AG20443 (cell line): ENCODE measurements at regions not wholly inside any gene's neighbourhood (a gene's known extent, or its start where the extent isn't known, plus 50 kb on each side); places are given as distances from the start of the nearest gene placed in this dataset.

Experiments
- DNase-seq: peaks from one replicate; pipeline ENCODE4 v3.0.0; 2012; ENCODE audit warnings: low spot score, mixed read lengths

DNA sequence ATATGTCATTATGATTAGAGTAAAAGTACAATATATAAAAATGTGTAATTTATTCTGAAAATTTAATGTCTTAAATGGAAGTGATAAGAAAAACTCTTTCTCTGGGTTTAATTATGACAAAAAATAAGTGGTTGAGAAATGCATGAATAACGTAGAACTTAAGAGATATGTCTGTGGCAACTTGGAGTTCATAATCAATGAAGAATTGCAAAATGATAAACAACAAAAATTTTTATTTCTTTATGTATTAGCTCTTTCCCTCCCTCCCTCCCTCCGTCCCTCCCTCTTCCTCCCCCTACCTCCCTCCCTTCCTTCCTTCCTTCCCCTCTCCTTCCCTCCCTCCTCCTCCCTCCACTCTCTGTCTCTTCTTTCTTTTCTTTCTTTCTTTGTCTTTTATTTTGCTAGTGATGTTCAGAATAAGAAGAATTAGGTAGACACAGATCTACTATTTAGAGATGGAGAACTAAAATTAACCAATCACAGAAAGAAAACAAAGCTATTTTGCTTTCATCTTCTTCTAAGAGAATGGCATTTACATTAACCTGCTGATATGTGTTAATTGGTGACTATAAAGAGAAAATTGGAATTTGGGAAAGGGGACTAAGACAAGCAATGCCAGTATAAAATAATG is 96.3 kb upstream of the PDC start:
- no peak for DNase-seq

DNA sequence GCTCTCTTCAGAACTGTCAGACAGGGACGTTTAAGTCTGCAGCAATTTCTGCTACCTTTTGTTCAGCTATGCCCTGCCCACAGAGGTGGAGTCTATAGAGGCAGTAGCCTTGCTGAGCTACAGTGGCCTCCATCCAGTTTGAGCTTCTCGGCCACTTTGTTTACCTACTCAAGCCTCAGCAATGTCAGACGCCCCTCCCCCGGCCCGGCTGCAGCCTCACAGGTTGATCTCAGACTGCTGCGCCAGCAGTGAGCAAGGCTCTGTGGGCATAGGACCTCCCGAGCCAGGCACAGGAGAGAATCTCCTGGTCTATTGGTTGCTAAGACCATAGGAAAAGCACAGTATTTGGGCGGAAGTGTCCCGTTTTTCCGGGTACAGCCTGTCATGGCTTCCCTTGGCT is 89.9 kb upstream of the PDC start:
- no peak for DNase-seq

DNA sequence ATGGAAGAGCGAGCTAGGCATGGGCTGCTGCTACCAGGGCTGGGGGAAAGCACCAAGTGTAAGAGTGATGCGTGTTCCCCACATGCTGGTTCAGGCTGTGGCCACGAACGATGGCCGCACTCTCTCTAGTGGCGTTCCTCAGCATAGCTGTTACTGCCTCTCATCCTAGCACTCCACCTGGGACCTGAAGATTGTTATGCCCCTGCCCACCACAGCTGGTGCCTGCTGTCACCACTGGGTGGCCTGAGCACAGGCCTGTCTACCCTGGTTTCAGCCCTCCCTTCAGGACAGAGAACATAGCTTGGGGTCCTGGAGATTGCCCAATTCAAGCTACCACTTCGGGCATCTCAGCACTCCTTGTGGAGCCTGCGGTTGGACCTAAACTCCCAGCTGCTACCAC is 80.1 kb upstream of the PDC start:
- no peak for DNase-seq

DNA sequence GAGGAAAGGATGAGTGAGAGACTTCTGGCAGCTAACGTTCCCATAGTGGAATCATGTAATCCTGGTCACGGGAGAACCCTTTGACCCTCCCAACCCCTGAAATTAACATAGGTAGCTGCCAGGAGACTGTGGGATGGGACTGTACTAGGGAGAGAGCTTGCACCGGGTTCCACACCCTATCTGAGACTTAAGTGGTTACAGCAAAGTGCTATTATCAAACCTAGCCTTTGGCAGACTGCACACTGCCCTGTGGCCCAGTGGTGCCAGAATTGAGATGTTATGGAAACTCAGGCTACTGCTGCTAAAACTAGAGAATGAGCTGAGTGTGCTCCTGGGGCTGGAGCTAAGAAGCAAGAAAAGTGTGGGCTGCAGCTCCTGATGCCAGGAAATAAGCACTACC is 79.6 kb upstream of the PDC start:
- no peak for DNase-seq

DNA sequence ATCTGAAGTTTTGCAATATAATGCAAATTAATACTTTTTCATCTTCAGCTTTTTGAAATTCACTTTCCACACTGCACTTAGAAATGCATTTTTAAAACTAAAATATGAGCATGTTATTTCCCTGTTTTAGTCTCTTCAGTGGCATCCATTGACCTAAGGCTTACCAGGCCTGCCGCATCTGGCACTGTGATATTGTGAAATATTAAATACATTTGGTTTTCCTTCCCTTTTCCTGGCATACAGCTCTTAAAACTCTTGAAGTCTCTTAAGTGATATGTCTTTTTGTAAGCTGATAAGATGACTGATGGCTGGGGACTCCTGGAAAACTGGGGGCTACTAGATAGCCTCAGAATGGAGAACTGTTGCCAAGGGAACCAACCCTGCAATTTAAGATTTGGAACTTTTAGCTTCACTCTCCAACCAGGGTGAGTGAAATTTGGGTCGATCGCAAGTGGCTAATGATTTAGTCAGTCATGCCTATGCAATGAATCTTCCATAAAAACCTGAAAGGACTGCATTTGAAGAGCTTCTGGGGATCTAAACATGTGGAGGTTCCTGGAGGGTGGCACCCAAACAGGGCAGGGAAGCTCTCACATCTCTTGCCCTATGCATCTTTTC is 75.5 kb upstream of the PDC start:
- DNase-seq, result no peak

DNA sequence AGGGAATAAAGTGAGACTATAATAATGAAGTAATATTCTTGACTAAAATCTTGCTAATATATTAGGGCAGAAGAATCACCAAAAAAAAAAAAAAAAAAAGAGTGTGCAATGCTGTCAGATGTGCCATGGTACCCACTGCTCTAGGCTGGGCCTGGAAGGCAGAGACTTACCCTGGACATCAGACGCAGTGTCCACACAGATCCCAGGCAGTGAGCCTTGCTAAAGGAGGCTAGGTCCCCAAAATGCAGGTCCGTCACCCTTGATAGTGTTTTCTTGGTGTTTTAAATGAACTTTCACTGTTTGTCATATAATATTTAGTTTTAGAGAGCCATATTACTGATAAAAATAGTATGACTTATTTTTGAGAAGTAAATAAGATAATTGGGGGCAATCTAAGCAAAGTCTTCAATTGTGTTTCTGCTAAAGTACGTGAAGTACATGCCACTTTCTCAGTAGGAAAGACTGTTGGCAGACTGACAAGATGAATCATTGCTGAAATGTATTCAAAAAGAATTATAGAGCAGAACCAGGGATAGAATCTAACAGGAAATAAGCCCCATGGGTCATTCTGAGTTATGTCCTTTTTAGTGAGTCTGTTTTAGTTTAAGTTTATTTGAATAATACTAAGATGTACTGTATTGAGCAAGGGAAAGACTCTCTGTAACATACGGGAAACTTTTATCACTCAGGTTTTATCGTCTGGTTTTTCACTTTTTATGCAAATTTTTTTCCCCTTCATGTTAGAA is 74.6 kb upstream of the PDC start:
- DNase-seq, result peak; percentile 68

DNA sequence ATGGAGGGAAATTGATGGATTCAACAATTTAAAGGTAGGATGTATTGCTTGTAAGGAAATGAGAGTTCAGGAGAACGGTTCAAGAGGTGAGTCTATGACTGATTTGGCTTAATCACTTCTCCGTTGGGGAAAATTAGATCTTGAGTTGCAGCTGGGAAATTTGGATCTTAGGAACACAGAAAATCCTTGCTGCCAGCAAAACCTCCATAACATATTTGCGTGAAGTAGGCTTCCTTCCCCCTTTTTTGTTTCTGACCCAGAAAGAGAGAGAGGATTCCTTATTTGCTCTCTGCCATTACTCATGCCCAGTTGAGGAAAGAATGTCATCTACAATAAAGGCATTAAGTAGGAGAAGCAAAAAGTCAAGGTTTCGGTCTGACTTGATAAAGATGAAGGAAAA is 73.5 kb upstream of the PDC start:
- DNase-seq, result no peak

DNA sequence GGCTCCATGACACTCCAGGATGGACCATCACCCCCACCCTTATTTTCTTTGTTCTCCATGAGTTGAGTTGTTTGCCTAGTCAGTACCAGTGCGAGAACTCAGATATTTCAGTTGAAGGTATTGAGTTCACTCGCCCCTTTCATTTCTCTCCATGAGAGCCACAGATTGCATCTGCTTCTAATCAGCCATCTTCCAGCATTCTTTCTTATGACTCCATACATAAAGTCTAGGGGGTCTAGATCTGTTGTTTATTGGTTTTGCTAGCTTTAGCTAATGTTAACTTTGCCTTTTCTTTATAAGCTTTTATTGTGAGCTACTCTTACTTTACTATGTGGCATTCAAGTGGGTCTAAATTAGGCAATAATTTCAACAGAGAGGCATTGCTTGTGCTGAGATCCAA is 71.6 kb upstream of the PDC start:
- no peak for DNase-seq

DNA sequence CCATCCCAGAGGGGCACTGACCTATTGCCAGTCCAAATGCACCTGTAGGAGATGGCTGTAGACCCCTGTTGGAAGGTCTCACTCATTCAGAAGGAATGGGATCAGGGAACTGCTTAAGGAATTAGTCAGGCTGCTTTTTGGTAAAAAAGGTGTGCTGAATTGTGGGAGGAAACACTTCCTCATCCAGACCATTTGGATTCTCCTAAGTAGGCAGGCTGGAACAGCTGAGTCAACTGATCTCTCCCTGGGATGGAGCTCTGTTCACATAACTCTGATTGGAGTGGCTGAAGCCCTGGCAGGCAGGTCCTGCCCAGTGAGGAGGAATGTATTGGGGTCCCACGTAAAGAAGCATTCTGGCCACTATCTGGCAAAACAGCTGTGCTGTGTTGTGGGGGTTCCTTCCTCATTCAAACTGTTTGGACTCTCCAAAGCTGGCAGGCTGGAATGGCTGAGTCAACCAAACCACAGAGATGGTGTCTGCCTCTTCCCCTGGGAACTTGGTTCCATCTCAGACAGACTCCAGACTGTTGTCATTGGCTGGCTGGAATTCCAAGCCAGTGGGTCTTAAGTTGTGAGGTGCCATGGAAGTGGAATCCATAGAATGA is 70.7 kb upstream of the PDC start:
- peak; percentile 50 for DNase-seq

DNA sequence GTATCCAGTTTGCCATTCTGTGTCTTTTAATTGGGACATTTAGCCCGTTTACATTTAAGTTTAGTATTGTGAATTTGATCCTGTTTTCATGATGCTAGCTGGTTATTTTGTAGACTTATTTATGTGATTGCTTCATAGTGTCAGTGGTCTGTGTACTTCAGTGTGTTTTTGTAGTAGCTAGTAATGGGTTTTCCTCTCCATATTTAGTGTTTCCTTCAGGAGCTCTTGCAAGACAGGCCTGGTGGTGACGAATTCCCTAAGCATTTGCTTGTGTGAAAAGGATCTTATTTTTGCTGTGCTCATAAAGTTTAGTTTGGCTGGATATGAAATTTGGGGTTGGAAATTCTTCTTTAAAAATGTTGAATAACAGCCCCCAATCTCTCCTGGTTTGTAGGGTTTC is 69.2 kb upstream of the PDC start:
- no peak for DNase-seq

DNA sequence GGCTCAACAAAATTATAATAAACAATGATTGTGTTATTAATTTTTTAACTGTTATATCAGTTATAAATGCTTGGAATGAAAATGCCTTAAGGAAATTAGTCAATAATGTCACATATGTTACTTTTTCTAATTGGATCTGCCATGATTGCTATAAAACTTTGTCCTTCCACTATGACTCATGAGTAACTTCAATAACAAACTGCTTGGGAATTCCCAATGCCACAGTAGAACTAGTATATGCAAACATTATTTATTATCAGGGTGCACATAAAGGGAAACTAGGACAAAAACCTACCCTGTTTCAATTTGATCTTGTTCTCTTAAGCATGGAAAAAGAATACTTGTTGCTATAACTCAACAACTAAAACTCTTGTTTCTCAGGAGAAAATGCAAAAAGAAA is 59.1 kb upstream of the PDC start:
- no peak for DNase-seq

DNA sequence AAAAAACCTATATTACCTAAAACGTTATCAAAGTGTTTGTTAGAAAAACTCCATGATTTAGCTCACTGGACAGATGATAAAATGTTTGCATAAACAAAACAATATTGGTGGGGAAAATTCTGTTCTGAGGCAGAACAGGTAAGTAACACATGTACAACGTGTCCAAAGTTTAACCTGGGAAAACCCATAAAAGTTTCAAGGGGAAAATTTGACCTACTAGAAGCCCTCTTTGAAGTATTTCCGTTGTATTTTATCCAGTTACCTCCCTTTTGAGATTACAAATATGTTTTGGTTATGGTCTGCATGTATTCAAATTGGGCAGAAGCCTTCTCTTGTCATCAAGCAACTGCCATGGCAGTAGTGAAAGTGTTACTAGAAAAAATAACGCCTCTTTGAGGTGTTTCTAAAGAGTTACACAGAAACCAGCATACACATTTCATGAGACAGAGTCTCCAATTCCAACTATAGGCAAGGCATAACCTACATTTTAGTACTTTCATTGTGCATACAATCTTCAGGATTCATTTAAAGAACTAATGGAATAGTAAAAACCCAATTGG is 58.0 kb upstream of the PDC start:
- no peak for DNase-seq

DNA sequence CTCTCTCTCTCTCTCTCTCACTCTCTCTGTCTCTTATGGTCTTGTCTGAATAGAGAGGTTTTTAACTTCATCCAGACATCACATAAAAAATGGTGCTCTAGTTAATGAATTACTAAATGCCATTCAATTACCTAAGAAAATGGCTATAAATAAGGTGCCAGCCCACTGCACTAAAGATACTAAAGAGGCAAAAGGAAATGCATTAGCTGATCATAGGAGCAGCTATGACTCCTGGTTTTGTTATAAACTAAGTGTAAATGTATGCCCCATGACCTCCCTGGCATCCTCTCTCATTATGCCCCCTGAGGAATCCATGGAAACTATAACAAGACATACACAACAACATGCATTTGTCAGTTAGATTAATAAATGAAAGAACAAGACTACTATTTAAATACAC is 57.5 kb upstream of the PDC start:
- no peak for DNase-seq

DNA sequence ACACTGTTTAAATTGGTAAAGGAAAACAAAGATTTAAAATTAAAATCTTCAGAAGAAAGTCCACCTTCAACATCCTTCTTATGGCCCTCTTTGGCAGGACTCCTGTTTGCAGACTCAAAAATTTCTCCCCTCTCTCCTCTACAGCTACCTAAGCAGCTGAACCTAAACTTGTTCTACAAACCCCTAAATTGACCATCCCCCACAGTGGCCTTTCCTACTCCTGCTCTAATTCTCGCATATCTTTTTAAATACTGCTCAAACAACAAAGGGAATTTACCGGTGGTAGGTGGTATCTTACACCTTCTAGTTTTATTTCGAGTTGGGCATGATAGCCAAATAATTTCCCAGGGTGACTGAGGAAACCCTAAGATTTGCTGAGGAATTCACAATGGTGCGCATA is 53.5 kb upstream of the PDC start:
- no peak for DNase-seq

DNA sequence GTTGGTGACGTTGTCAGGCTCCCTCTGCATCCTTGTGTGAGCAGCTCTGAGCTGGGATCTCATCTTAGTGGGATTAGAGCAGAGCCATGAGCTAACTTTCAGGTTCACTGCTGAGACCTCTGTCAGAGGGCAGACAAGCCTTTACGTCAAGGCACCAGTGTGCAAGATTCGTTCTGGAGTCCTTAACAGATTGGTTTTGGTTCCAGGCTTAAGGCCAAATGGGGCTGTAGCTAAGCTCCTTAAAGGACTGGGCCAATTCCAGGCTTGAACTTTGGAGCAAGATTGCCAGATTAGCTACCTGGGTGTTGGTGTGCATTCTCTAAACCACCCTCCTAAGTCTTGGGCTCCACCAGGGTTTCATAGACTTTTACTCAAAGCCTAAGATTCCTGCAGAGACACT is 52.6 kb upstream of the PDC start:
- DNase-seq, result no peak

DNA sequence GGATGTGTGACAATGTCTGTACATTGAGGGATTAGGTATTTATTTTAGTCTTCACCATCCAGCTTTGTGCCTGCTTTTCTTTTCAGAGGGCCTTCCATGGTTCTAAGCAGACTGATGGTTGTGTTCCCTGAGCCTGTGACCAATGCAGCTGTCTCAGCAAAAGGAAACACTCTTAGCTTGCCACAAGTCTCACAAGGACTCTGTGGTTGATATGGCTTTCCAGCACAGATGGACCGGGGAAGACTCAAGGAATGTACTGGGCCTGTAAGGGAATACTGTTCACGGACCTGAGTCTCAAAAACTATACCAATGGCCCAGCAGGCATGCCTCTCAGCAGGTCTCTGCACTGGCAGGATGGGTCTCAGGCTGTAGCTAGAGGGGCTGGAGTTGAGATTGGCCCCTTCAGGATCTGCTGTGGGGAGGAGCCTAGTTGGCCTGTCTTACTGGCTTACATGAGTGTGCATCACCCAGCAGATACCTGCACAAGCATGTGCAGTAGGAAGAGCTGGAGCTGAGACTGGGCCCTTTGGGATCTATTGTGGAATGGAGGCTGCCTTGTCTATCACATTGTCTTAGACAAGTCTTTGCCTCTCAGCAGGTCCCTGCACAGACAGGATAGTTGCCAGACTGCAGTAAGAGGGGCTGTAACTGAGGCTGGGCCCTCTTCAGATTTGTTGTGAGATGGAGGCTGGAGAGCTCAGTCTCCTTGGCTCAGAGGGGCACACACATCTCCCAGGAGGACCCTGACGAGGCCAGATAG is 52.0 kb upstream of the PDC start:
- no peak for DNase-seq

DNA sequence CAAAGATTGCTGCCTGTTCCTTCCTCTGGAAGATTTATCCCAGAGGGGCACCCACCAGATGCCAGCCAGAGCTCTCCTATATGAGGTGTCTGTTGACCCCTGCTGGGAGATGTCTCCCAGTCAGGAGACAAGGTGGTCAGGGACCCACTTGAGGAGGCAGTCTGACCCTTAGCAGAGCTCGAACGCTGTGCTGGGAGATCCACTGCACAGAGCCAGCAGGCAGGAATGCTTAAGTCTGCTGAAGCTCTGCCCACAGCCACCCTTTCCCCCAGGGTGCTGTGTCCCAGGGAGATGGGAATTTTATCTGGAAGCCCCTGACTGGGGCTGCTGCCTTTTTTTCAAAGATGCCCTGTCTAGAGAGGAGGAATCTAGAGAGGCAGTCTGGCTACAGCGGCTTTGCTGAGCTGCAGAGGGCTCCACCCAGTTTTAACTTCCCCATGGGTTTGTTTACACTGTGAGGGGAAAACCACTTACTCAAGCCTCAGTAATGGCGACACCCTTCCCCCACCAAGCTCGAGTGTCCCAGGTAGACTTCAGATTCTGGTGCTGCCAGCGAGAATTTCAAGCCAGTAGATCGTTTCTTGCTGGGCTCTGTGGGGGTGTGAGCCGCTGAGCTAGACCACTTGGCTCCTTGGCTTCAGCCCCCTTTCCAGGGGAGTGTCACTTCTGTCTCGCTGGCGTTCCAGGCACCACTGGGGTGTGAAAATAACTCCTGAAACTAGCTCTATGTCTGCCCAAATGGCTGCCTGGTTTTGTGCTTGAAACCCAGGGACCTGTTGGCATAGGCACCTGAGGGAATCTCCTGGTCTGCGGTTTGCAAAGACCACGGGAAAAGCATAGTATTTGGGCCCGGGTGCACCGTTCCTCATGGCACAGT is 51.1 kb upstream of the PDC start:
- DNase-seq, result no peak
